ENCODE measurements at regions not wholly inside any gene's neighbourhood (a gene's known extent, or its start where the extent isn't known, plus 50 kb on each side); places are given as distances from the start of the nearest gene placed in this dataset.
A peak's percentile ranks its signal among the peaks of the same experiment; 100 is the strongest.

DNA sequence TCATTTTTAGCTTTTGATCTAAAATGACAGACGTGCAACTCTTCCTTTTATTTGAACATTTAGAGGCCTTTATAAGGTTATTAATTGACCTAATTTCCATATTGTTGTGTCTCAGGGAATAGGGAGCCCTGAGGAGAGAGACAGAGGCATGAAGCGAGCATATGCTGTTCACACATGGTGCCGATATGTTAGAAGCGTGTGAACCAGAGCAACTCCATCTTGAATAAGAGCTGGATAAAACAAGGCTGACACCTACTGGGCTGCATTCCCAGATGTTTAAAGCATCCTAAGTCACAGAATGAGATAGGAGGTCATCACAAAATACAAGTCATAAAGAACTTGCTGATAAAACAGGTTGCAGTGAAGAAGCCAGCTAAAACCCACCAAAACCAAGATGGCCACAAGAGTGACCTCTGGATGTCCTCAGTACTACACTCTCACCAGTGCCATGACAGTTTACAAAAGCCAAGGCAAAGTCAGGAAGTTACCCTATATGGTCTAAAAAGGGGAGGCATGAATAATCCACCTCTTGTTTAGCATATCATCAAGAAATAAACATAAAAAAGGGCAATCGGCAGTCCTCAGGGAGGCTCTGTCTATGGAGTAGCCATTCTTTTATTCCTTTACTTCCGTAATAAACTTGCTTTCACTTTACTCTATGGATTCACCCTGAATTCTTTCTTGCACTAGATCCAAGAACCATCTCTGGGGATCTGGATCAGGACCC, 80.1 kb downstream of the SEC61G start:
- intact Hi-C loops (cut with DNase I) = no loop called here
- Histone ChIP-seq H3K9me3 (no peaks in the 10 kb centered on the region), H3K27ac (no peak overlapping the region), H3K27me3 (no peaks in the 10 kb centered on the region), H3K4me1 (no peaks in the 10 kb centered on the region), H3K4me3 (no peak overlapping the region), H3K36me3 (no peaks in the 10 kb centered on the region)
- DNase-seq = no peak
- TF ChIP-seq POLR2A (IDR thresholded peaks at IDR 0.05) (no peak), EP300 (IDR thresholded peaks at IDR 0.05) (no peak), POLR2AphosphoS5 (IDR thresholded peaks at IDR 0.05) (no peak)
- TF ChIP-seq, protein P1, sequence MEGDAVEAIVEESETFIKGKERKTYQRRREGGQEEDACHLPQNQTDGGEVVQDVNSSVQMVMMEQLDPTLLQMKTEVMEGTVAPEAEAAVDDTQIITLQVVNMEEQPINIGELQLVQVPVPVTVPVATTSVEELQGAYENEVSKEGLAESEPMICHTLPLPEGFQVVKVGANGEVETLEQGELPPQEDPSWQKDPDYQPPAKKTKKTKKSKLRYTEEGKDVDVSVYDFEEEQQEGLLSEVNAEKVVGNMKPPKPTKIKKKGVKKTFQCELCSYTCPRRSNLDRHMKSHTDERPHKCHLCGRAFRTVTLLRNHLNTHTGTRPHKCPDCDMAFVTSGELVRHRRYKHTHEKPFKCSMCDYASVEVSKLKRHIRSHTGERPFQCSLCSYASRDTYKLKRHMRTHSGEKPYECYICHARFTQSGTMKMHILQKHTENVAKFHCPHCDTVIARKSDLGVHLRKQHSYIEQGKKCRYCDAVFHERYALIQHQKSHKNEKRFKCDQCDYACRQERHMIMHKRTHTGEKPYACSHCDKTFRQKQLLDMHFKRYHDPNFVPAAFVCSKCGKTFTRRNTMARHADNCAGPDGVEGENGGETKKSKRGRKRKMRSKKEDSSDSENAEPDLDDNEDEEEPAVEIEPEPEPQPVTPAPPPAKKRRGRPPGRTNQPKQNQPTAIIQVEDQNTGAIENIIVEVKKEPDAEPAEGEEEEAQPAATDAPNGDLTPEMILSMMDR (IDR thresholded peaks at IDR 0.05) = no peak
- 83 to 87% methylated on average over 6 of the region's 6 CpGs for WGBS, 2 donors

- no peaks in the 10 kb centered on the region for H3K36me3 ChIP-seq
- intact Hi-C loops (cut with DNase I) = no loop called here
- TF ChIP-seq POLR2AphosphoS5 (IDR thresholded peaks at IDR 0.05) = no peak
- TF ChIP-seq POLR2A (IDR thresholded peaks at IDR 0.05) = no peak
- no peak for TF ChIP-seq EP300 (IDR thresholded peaks at IDR 0.05)
- TF ChIP-seq, protein P1 (IDR thresholded peaks at IDR 0.05) = no peak
- 91 to 92% methylated on average over 3 of the region's 3 CpGs for WGBS, 2 donors
- no peaks in the 10 kb centered on the region for H3K27me3 ChIP-seq
- no peak overlapping the region for H3K27ac ChIP-seq
- H3K4me1 ChIP-seq = no peaks in the 10 kb centered on the region
- H3K9me3 ChIP-seq = no peaks in the 10 kb centered on the region
- no peak overlapping the region for H3K4me3 ChIP-seq
- DNase-seq = no peak
Observed at GRCh38 chr7:54674891-54675290, 84.1 kb downstream of the SEC61G start.

- intact Hi-C loops (cut with DNase I) = no loop called here
Observed at GRCh38 chr7:54672519-54672918, 86.5 kb downstream of the SEC61G start.

GRCh38 chr7:54664235-54665228, 94.5 kb downstream of the SEC61G start:
- WGBS, 2 donors = 6% methylated on average over 62 of the region's 62 CpGs

More at GRCh38 chr7:54672519-54672918, 86.5 kb downstream of the SEC61G start:
- no peaks in the 10 kb centered on the region for H3K4me1 ChIP-seq
- TF ChIP-seq POLR2AphosphoS5 (IDR thresholded peaks at IDR 0.05) (no peak), EP300 (IDR thresholded peaks at IDR 0.05) (no peak), POLR2A (IDR thresholded peaks at IDR 0.05) (no peak)
- TF ChIP-seq, protein P1 (IDR thresholded peaks at IDR 0.05) = no peak
- no peak overlapping the region for H3K27ac ChIP-seq
- H3K9me3 ChIP-seq = no peaks in the 10 kb centered on the region
- no peaks in the 10 kb centered on the region for H3K36me3 ChIP-seq
- WGBS, 2 donors = 88 to 91% methylated on average over 4 of the region's 4 CpGs
- no peaks in the 10 kb centered on the region for H3K27me3 ChIP-seq
- no peak overlapping the region for H3K4me3 ChIP-seq
- DNase-seq = no peak

More at GRCh38 chr7:54664235-54665228, 94.5 kb downstream of the SEC61G start:
- intact Hi-C loops (cut with DNase I) = no loop called here
- Histone ChIP-seq H3K9me3 (no peaks in the 10 kb centered on the region), H3K27me3 (peaks cover 0 to 15% (median 0%) of the 10 kb centered on the region in 3 donors), H3K4me3 (peak overlapping the region; percentile 16 to 51 (median 48)), H3K27ac (no peak overlapping the region), H3K36me3 (no peaks in the 10 kb centered on the region), H3K4me1 (peaks cover 0 to 14% (median 10%) of the 10 kb centered on the region in 4 donors)
- DNase-seq = no peak
- TF ChIP-seq, protein P1 (IDR thresholded peaks at IDR 0.05) = peak in 3 of 4 experiments; percentile 25 to 64 (median 35)
- TF ChIP-seq POLR2A (IDR thresholded peaks at IDR 0.05) = no peak
- TF ChIP-seq POLR2AphosphoS5 (IDR thresholded peaks at IDR 0.05) = no peak
- TF ChIP-seq EP300 (IDR thresholded peaks at IDR 0.05) = no peak
